Fibroblast of mammary gland (primary cell): ENCODE measurements at regions not wholly inside any gene's neighbourhood (a gene's known extent, or its start where the extent isn't known, plus 50 kb on each side); places are given as distances from the start of the nearest gene placed in this dataset.
"Not testable (repeated sequence)": the region's sequence is repeated elsewhere in the genome, so short reads cannot be mapped to it uniquely, and the experiment has no call there.

Source experiments
- DNase-seq: peaks from one replicate; pipeline ENCODE4 v3.0.0-alpha.2; 2010; ENCODE audit warnings: low read depth
- H3K4me3 ChIP-seq: 2 replicates; pipeline ENCODE4 v1.5.1; 2011; ENCODE audit warnings: low read depth, mild to moderate bottlenecking, low read length, moderate library complexity; ENCODE audit not compliant: control insufficient read depth
- TF ChIP-seq, protein P1 (sequence below): conservative IDR thresholded peaks from 2 replicates; pipeline ENCODE4 v1.5.1; 2011; ENCODE audit warnings: low read depth, low read length, inconsistent platforms; ENCODE audit not compliant: control insufficient read depth, insufficient read depth

DNA sequence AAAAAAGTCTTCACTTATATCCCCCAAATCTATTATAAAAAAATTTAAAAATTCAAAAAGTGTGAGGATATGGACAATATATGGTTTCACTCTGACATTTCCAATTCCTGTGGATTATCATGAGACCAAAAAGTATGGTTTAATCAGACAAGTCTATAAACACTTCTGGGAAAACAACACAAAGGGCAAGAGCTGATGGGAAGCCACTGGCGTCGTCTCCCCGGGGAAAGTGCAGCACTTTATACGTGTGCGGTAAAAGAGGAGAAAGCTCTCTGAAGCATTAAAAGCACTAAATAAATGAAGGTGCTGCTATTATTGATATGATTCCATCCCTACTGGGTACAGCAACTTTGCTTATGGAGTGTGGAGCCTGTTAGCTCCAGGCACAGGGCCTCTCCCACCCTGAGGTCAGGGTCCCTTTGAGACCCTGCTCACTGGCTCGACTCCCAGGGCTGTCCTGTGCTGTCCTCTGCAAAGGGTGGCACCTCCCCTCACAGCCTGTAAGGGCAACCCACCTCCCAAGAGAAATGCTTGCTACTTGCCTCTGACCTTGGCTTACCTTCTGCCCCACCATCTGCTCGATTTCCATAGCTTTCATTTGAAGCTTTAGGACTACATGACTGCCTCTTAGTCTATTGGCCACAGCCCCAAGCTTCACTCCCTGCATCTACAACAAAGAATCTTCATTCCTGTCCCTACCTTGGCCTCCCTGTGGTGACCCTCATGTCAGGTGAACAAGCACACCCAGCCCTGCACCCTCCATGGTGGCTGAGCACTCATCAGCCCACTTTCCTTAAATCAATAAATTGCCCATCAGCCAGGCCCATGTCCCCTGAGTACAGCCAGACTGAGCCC lies 248.6 kb downstream of the HNRNPD start:
- TF ChIP-seq, protein P1, sequence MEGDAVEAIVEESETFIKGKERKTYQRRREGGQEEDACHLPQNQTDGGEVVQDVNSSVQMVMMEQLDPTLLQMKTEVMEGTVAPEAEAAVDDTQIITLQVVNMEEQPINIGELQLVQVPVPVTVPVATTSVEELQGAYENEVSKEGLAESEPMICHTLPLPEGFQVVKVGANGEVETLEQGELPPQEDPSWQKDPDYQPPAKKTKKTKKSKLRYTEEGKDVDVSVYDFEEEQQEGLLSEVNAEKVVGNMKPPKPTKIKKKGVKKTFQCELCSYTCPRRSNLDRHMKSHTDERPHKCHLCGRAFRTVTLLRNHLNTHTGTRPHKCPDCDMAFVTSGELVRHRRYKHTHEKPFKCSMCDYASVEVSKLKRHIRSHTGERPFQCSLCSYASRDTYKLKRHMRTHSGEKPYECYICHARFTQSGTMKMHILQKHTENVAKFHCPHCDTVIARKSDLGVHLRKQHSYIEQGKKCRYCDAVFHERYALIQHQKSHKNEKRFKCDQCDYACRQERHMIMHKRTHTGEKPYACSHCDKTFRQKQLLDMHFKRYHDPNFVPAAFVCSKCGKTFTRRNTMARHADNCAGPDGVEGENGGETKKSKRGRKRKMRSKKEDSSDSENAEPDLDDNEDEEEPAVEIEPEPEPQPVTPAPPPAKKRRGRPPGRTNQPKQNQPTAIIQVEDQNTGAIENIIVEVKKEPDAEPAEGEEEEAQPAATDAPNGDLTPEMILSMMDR, result no peak
- no peak overlapping the region for H3K4me3 ChIP-seq
- DNase-seq, result no peak

DNA sequence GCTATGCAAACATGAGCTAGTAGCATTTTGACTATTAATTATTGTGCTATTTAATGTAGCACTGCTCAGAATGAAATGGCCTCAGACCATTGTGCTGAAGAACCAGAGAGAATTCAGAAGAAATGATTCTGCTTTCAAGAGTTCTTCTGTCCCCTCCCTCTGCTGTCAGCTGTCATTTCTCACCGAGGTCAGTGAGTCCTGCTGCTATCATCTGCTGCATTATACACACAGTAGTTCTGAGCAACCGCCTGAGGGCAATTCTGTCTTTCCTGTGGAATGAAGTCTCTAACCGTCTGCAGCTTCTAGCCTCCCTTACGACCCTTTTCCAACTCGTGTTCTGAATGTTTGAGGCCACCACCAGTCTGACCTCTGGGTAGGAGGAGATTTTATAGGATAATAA lies 249.4 kb downstream of the HNRNPD start:
- no peak for DNase-seq
- H3K4me3 ChIP-seq, result no peak overlapping the region
- TF ChIP-seq, protein P1, result no peak

DNA sequence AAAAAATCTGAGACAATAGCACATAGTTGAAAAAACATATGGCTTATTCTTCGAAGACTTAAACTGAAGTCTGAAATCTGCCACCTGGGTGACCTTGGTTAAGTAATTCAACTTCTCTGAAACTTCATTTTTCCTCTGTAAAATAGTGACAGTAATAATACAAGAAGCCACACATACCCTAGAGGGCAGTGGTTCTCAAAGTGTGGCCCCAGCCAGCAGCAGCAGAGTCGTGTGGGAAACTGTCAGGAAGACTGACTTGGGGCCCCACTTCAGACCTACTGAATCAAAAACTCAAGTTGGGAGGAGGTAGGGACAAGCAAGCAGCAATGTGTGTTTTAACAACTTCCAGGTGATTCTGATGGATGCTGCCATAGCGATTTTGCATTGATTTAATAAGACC lies 249.9 kb downstream of the HNRNPD start:
- no peak overlapping the region for H3K4me3 ChIP-seq
- TF ChIP-seq, protein P1, result no peak
- DNase-seq, result no peak

DNA sequence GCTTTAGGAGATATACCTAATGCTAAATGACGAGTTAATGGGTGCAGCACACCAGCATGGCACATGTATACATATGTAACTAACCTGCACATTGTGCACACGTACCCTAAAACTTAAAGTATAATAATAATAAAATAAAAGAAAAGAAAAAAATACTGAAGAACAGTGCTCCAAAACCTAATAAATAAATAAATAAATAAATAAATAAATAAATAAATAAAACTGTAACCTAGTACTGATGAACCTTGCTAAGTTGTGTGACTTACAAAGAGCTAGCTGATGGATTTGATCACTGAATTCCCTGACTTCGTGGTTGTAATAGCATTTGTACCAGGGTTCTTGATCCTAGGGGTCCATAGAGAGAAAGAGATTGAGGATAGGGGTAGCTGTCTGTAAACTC lies 258.6 kb downstream of the HNRNPD start:
- not testable (repeated sequence) for DNase-seq, H3K4me3 ChIP-seq

DNA sequence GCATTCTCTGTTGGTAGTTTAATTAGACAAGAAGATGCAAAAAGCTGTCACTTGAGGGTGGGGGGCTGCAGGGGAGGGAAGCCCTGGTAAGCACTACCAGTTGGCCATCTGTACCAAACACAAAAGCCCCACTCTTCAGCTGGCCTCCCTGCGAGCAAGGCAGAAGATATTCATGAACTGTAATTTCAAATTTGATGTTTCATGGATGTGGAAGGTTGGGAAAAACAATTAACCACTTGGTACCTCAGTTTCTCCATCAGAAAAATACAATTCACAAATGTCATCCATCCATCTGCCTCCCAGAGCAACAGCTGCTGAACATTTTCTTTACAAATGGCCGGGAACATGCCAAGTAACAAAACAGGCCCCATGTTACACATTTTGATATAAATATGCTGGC lies 265.3 kb downstream of the HNRNPD start:
- no peak for DNase-seq
- TF ChIP-seq, protein P1, result no peak
- H3K4me3 ChIP-seq, result no peak overlapping the region

DNA sequence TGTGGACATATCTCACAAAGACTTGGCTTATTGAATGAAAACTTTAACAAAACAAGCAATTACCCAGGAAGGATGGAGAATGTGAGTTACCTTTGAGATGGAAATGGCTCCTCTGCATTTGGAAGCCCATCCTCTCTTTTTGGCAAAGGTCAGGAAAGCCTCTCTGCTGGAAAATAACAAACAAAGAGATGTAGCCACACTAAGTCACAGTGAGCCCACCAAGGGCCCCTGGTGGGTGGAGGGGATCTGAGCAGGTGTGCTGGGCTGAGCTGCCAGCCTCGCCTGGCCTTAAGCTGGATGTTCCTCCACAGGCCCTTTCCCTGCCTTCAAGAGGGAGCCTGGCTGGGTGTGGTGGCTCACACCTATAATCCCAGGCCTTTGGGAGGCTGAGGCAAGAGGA lies 269.2 kb downstream of the HNRNPD start:
- TF ChIP-seq, protein P1, result no peak
- DNase-seq, result no peak
- no peak overlapping the region for H3K4me3 ChIP-seq

DNA sequence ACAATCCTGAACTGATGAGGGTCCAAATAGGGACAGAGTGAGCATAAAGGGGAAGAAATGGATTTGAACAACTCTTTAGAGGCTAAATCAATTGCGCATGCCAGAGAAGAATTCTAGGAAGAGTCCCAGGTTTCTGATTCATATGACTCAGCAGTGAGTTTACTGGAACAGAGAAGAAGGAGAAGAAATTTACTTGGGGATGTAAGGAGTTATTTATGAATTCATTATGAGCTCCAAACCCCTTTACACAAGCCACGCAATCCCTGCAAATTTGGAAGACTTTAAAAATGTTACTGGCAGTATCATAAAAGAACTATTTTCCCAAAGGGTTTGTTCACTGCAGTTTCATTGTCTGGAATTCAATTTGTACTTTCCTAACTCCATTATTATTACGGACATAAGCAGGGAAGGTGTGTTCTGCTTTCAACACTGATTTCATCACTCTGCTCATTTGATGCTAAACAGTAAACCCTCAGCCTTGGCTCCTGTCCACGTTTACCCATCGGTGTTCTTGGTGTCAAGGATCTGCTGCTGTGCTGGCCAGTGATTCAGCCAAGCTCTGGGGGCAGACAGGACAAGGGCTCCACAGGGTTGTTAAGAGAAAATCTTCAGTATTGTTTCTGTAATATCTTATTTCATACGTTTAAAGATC lies 273.7 kb downstream of the HNRNPD start:
- DNase-seq, result peak; percentile 10
- TF ChIP-seq, protein P1, result no peak
- no peak overlapping the region for H3K4me3 ChIP-seq
